ENCODE measurements at regions not wholly inside any gene's neighbourhood (a gene's known extent, or its start where the extent isn't known, plus 50 kb on each side); places are given as distances from the start of the nearest gene placed in this dataset.
A peak's percentile ranks its signal among the peaks of the same experiment; 100 is the strongest.

DNA sequence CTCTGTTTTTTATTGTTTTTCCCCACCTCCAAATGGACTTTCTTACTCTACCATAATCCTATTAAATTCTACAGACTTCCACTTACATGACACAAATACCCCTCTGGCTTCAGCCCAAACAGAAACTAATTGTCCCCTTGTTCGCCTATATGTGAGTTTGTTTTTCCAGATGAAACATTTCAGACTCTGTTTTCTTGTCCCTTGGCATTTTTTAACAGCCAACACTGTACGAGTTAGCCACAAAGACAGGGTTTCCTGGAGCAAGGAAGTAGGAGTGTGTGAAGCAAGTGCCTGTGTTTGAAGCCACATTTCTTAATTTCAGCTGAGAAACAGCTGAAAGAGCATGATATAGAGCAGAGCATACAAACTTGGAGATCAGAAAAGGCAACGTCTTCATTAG, 382.2 kb upstream of the CDH5 start:
- in situ Hi-C loops (cut with MboI; ENCODE audit: low sequenced_read_pairs) (no loop called here), dilution Hi-C loops (cut with HindIII; ENCODE audit: low sequenced_read_pairs, unreplicated experiment) (no loop called here), intact Hi-C loops (cut with micrococcal nuclease) (no loop called here)
- Histone ChIP-seq H3K14ac (replicated peaks; ENCODE audit: low read depth, low read length) (no peak overlapping the region), H3K9me1 (ENCODE audit: insufficient read depth, low read length) (no peaks in the 10 kb centered on the region), H3K18ac (ENCODE audit: low read depth, low read length) (no peak overlapping the region), H2AFZ (replicated peaks; ENCODE audit: low read length, poor library complexity) (no peak overlapping the region), H3K27ac (ENCODE audit: insufficient read depth, low read length) (no peak overlapping the region), H2BK5ac (ENCODE audit: low read depth, low read length, poor library complexity, severe bottlenecking) (no peak overlapping the region), H3K56ac (ENCODE audit: extremely low read depth, insufficient read depth, low read length) (no peak overlapping the region), H3K4me1 (ENCODE audit: control insufficient read depth, insufficient read depth, low read length) (no peaks in the 10 kb centered on the region), H3K4me3 (ENCODE audit: insufficient read depth, low read depth, low read length) (no peak overlapping the region), H3K23ac (ENCODE audit: low read depth, low read length) (no peak overlapping the region), H3K79me1 (ENCODE audit: low read depth in 1 of 2, low read length in 2 of 2) (no peaks in the 10 kb centered on the region), H3K36me3 (ENCODE audit: control insufficient read depth, insufficient read depth, low read length) (no peaks in the 10 kb centered on the region), H3K4ac (ENCODE audit: low read depth, low read length) (no peak overlapping the region), H4K5ac (ENCODE audit: low read depth, low read length) (no peak overlapping the region), H3K4me2 (ENCODE audit: low read depth, low read length) (no peak overlapping the region), H4K8ac (ENCODE audit: low read depth in 2 of 2, low read length in 2 of 2) (no peak overlapping the region), H2BK15ac (ENCODE audit: low read depth, low read length) (no peak overlapping the region), H4K91ac (ENCODE audit: insufficient read depth, low read depth, low read length) (no peak overlapping the region), H4K20me1 (ENCODE audit: insufficient read depth, low read length) (no peaks in the 10 kb centered on the region), H3K9me3 (ENCODE audit: control insufficient read depth, insufficient read depth, low read length) (no peaks in the 10 kb centered on the region), H3K27me3 (ENCODE audit: control insufficient read depth, insufficient read depth, low read length) (peaks cover 13% of the 10 kb centered on the region), H2AK9ac (replicated peaks; ENCODE audit: low read depth, low read length, poor library complexity) (no peak overlapping the region), H2BK120ac (ENCODE audit: low read depth, low read length) (no peak overlapping the region), H2BK20ac (ENCODE audit: low read depth, low read length) (no peak overlapping the region), H3K9ac (ENCODE audit: low read depth, low read length) (no peak overlapping the region), H2AK5ac (ENCODE audit: low read depth, low read length) (no peak overlapping the region)
- BruUV-seq (replicated peaks), result no TSS peak
- WGBS, 2 experiments (ENCODE audit: extremely low coverage in 2 of 2, insufficient read length in 1 of 2), result no CpG with 5 or more reads among the region's 3 CpGs
- ChIA-PET POLR2A (ENCODE audit: unreplicated experiment) (no interaction called here), CTCF (no interaction called here)
- peak; percentile 42; the same call in 1 of the 2 replicates for ATAC-seq (ENCODE audit: low read depth)
- DNase-seq, result no peak
- TF ChIP-seq NFE2L2 (IDR thresholded peaks at IDR 0.05; ENCODE audit: low read depth, low read length) (no peak), POLR2A (IDR thresholded peaks at IDR 0.05; ENCODE audit: low read depth, low read length) (no peak), SMC3 (IDR thresholded peaks at IDR 0.05; ENCODE audit: low read depth, low read length) (no peak), MAFK (IDR thresholded peaks at IDR 0.05; ENCODE audit: low read depth, low read length) (no peak), RFX5 (IDR thresholded peaks at IDR 0.05; ENCODE audit: low read depth, low read length) (no peak), CEBPB (IDR thresholded peaks at IDR 0.05; ENCODE audit: low read depth, low read length) (no peak), BHLHE40 (IDR thresholded peaks at IDR 0.05; ENCODE audit: low read depth, low read length) (no peak), RCOR1 (IDR thresholded peaks at IDR 0.05; ENCODE audit: insufficient replicate concordance, low read length) (no peak), CHD1 (IDR thresholded peaks at IDR 0.05; ENCODE audit: low read depth, low read length) (no peak), MAZ (IDR thresholded peaks at IDR 0.05; ENCODE audit: borderline replicate concordance, low read depth, low read length) (no peak), RAD21 (IDR thresholded peaks at IDR 0.05; ENCODE audit: low read length) (no peak), FOS (IDR thresholded peaks at IDR 0.05; ENCODE audit: low read depth, low read length) (no peak), MXI1 (IDR thresholded peaks at IDR 0.05; ENCODE audit: borderline replicate concordance, low read depth, low read length) (no peak), CTCF (conservative IDR thresholded peaks at IDR 0.05; ENCODE audit: low read depth, low read length) (no peak)
- TF ChIP-seq, protein P1, sequence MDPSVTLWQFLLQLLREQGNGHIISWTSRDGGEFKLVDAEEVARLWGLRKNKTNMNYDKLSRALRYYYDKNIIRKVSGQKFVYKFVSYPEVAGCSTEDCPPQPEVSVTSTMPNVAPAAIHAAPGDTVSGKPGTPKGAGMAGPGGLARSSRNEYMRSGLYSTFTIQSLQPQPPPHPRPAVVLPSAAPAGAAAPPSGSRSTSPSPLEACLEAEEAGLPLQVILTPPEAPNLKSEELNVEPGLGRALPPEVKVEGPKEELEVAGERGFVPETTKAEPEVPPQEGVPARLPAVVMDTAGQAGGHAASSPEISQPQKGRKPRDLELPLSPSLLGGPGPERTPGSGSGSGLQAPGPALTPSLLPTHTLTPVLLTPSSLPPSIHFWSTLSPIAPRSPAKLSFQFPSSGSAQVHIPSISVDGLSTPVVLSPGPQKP (IDR thresholded peaks at IDR 0.05; ENCODE audit: borderline replicate concordance, low read depth, low read length), result no peak
- TF ChIP-seq, protein P2, sequence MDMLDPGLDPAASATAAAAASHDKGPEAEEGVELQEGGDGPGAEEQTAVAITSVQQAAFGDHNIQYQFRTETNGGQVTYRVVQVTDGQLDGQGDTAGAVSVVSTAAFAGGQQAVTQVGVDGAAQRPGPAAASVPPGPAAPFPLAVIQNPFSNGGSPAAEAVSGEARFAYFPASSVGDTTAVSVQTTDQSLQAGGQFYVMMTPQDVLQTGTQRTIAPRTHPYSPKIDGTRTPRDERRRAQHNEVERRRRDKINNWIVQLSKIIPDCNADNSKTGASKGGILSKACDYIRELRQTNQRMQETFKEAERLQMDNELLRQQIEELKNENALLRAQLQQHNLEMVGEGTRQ (IDR thresholded peaks at IDR 0.05; ENCODE audit: low read depth, low read length), result no peak
